GM19397 (cell line): ENCODE measurements at regions not wholly inside any gene's neighbourhood (a gene's known extent, or its start where the extent isn't known, plus 50 kb on each side); places are given as distances from the start of the nearest gene placed in this dataset.
"Not testable (repeated sequence)": the region's sequence is repeated elsewhere in the genome, so short reads cannot be mapped to it uniquely, and the experiment has no call there.

Source experiments
- ATAC-seq: cut with Tn5 transposase; IDR thresholded peaks from one replicate; pipeline ENCODE4 v1.9.1; 2021; ENCODE audit warnings: mild to moderate bottlenecking, moderate library complexity; ENCODE audit not compliant: unreplicated experiment

GRCh38 chr16:29330623-29331022 is 75.9 kb downstream of the NPIPB11 start:
- not testable (repeated sequence) for ATAC-seq

GRCh38 chr16:29328528-29328927 is 78.0 kb downstream of the NPIPB11 start:
- ATAC-seq: not testable (repeated sequence)

DNA sequence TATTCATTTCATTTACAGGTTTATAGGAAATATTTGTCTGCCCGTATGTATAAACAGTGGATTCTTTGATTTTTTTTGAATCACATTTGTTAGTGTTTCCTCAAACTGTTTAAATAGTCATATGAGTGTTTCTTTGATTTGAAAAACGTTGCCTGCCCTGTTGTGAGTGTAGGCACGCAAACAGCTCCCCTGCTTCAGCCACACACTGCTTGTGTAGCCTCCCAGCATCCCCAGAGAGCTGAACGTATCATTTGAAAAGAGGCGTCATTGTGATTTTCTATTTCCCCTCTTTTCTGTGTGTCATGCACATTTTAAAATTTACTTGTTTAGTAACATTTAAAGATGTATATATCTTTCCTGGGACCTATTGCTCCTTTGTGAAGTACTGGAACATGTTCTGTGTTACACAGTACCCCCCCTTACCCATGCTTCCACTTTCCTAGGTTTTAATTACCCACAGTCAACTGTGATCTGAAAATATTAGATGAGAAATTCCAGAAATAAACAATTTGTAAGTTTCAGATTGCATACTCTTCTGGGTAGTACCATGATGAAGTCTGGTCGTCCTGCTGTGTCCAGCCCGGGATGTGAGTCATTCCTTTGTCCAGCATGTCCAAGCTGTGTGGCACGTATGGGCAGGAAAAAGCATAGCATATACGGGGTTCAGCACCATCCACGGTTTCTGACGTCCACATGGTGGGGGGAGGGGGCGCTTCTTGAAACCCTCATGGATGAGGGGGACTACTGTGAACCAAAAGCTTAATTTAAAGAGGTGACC is 78.7 kb downstream of the NPIPB11 start:
- ATAC-seq: not testable (repeated sequence)

GRCh38 chr16:29326164-29327125 is 80.1 kb downstream of the NPIPB11 start:
- not testable (repeated sequence) for ATAC-seq

DNA sequence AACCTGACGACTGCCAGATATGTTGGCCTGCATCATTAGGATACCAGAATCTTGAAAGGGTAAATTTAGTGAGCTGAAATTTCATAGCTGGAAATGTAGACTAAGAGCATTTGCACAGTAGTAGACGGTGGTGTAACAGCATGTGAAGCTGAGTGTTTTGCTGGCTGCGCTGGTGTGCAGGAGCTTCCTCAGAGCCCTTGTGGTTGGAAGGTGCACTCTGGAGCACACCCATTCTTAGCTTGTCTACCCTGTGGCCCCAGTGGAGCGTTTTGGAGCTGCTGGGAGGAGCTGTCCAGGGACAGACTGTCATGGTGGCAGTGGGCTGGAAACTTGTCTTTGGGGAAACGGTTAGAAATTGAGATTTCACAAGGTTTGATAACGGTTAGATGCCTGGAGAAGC is 82.8 kb downstream of the NPIPB11 start:
- not testable (repeated sequence) for ATAC-seq

GRCh38 chr16:29321585-29321984 is 84.9 kb downstream of the NPIPB11 start:
- ATAC-seq: no peak

DNA sequence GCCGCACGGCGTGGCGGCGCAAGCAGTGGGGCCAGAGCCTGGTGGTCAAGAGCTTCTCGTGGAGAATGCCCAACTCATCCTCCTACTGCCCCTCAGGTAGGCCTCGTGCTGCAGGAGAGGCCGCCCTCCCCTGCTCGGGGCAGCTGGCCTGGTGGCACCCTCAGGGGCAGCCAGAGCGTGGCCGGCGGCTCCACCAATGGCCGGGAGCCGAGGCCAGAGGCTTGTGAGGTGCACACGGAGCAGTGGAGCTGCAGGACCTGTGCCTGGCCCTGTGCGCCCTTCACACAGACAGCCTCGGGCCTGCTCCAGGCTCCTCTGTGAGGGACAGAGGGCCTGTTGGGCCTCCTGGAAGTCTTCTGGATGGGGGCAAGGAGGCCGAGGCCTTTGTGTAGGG is 85.5 kb downstream of the NPIPB11 start:
- no peak for ATAC-seq

- no peak for ATAC-seq
Measured at GRCh38 chr16:29320274-29320999, 86.1 kb downstream of the NPIPB11 start.

DNA sequence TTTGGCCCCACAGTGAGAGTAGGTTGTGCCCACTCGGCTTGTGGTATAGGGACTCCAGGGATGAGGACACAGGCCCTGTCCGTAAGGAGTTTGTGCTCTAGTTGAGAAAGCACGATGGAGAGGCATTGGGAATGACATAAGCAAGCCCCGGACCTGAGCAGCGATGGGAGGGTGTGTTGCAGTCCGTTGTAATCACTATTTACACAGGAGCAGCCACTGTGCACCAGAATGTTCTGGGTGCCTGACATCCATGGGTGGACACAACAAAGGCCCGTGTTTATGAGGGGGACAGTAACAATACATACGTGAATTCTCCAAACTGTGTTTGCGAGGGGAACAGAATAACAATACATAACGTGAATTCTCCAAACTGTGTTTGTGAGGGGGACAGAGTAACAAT is 86.8 kb downstream of the NPIPB11 start:
- no peak for ATAC-seq

DNA sequence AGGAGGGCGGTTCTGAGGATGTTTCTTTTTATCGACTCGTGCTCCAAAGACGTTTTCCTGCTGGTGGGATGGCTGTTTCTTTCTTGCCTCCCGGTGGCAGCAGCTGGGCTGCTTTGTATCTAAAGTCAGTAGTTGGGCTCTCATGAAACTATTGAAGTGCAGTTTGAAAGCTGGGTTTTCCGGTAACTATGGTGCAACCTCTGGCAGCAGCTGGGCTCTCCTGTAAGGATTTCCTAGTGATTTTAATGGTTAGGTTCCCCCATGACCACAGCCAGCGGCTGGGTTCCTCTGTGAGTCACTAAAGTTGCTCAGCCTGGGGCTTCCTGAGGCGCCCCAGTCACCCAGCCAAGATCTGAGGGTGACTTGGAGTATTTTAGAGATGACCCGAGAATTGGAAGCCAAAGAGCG is 87.9 kb downstream of the NPIPB11 start:
- ATAC-seq: not testable (repeated sequence)

DNA sequence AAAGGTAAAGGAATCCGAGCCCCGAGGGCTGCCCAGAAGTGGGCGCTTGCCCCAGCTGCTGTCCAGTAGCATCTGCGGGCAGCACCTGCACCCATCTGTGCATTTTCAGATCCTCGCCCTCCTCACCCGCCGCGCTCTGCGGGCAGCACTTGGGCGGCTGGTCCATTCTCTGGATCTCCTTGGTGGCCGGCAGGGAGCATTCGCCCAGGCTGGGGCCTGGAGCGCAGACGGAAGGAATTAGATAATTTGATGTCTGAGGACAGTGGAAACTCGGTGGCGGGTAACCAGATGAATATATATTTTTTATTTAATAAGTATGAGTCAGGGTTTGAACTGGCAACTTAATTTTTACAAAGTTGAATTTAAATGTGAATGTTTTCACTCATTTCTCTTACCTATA is 88.5 kb downstream of the NPIPB11 start:
- no peak for ATAC-seq

GRCh38 chr16:29317269-29317668 is 89.2 kb downstream of the NPIPB11 start:
- ATAC-seq: no peak

DNA sequence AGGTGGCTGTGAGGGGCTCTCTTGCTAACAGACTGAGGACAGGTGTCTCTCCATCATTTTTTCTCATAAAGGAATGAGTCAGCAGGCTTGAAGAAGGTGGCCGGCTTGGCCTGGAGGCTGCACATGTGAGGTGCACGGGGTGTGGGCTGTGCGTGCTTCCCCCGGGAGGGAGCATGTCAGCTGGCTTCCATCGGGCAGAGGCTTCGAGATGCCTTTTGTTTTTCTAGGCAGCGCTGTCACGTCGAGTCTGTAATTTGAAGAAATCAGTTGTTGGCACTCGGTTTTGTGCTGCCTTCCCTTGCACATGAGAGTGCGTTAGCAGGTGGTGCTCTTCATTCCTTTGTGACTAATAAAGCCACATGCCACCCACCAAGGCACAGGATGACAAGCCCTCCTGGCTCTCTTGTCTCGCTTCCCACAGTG is 89.7 kb downstream of the NPIPB11 start:
- no peak for ATAC-seq

DNA sequence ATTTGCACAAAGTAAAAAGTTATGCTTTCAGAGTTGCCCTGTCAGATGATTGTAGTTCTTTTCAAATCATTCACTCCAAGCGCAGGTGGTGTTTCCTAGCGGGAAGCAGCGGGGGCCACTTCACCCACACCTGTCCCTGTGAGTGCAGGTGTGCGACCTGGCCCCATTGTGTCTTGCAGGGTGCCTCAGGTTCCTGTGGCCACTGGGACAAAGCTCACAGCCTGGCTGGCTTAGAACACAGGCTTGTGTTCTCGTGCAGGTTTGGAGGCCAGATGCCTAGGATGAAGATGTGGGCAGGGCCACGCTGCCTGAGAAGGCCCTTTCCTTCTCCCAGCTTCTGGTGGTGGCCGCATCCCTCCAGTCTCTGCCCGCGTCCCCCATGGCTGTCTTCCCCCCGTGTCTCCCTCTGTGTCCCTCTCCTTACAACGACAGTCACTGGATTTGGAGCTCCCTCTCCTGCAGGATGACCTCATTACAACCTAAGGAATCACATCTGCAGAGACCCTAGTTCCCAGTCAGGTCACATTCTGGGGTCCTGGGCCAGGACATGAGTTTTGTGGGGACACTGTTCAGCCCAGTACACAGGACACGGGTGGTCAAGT is 90.5 kb downstream of the NPIPB11 start:
- no peak for ATAC-seq

GRCh38 chr16:29315046-29315445 is 91.5 kb downstream of the NPIPB11 start:
- ATAC-seq: no peak

DNA sequence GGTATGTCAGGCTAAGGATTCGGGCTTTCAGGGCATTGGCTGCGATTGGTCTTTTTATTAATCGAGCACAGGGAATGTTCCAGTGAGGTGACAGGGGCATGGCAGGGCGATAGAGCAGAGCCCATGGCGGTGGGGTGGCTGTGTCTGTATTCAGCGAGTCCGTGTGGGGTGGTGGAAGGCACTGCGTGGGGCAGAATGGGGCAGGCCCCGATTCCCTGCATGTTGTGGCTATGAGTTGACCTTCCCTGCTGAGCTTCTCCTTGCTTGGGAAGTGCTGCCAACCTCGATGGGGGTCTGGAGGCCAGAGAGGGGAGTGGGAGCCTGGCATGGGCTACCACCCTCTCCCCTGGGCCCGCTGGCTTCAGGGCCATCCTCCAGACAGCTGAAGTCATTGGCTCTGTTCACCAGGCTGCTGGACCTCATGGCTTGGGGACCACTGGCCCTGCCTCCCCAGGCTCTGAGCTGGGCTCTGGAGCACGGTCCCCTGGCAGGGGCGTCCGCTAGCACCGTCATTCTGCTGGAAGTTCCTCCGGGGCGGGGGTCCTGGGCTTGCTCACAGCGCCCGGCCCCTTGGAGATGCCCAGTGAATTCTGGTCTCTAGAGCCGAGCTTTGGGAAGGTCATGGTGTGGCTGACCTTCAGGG is 92.1 kb downstream of the NPIPB11 start:
- ATAC-seq: no peak

DNA sequence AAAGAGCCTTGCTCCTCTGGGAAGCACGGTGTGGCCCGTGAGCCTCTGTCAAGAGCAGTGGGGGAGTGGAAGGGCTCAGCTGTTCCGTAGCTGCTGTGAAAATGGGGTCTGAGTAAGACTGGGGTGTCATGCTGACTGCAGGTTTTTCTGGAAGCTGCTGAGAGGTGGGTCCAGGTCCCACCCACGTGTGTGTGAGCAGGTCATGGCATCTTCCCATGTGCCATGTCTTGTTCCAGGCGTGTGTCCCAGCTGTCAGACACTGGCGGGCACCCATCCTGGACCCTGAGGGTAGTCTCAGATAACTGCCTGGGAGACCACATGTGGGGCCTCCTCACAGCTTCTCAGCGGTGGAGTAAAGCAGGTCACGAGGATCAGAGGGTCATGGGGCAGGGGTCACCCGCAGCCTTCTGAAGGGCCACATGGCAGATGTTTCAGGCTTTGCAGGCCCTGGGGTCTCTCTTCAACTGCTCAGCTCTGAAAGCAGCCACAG is 92.9 kb downstream of the NPIPB11 start:
- ATAC-seq: no peak

DNA sequence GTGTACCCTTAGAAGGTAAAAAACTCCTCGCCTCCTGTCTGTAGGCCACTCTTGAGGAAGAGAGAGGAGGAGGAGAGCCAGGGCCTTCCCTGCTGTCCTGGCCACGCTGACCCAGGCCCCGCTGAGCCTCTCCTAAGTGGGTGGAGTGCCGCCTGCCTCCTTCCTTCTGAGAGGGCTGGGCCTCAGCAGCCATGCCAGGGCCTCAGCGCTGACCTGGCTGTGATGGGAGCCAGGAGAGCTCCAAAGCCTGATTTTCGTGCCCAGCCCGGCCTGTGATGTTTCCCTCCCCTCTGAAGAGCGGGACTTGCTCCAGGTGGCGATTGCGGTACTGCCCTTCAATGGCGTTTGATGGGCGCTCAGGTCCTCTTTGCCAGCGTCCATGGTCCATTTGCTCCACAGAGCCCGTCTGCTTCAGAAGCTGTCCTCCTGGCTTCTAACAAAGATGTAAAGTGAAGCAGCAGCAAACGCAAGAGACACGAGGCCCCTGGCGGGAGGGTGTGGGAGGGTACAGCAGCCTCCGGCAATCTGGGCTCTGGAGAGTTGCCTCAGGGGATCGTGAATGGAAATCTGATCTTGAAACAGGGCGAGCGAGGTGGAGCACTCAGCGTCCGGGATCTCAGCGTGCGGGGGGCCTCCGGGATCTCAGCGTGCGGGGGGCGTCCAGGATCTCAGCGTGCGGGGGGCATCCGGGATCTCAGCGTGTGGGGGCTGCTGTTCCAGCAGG is 93.5 kb downstream of the NPIPB11 start:
- ATAC-seq: no peak

- not testable (repeated sequence) for ATAC-seq
Measured at GRCh38 chr16:29312345-29312675, 94.2 kb downstream of the NPIPB11 start.
